OCI-LY1 (cell line): ENCODE measurements at regions not wholly inside any gene's neighbourhood (a gene's known extent, or its start where the extent isn't known, plus 50 kb on each side); places are given as distances from the start of the nearest gene placed in this dataset.

Source experiments
- H2AFZ ChIP-seq: fragments of 200-600 bp; sonication (generic), shearing (Covaris generic); 2 replicates; pipeline ENCODE4 v1.6.0; 2014; ENCODE audit warnings: antibody characterized with exemption, mild to moderate bottlenecking, low read length
- H3F3A ChIP-seq: fragments of 200-600 bp; sonication (generic), shearing (Covaris generic); 2 replicates; pipeline ENCODE4 v1.6.0; 2014; ENCODE audit warnings: mild to moderate bottlenecking, antibody characterized with exemption, low read length, moderate library complexity; ENCODE audit not compliant: insufficient read depth
- H3K27ac ChIP-seq: fragments of 200-600 bp; sonication (generic); 2 replicates; pipeline ENCODE4 v1.5.1; 2014; ENCODE audit warnings: low read length, mixed run types, mild to moderate bottlenecking, low read depth; ENCODE audit not compliant: poor library complexity, severe bottlenecking
- H3K27me3 ChIP-seq: fragments of 200-600 bp; sonication (generic); 2 replicates; pipeline ENCODE4 v1.6.0; 2014; ENCODE audit warnings: antibody characterized with exemption, mild to moderate bottlenecking, low read length, moderate library complexity; ENCODE audit not compliant: insufficient read depth
- H3K36me3 ChIP-seq: fragments of 200-600 bp; sonication (generic); 2 replicates; pipeline ENCODE4 v1.6.1; 2014; ENCODE audit warnings: mild to moderate bottlenecking, antibody characterized with exemption, low read length, moderate library complexity, mixed read lengths; ENCODE audit not compliant: insufficient read depth
- H3K4me1 ChIP-seq: fragments of 200-600 bp; sonication (generic); 2 replicates; pipeline ENCODE4 v1.5.1; 2014; ENCODE audit warnings: mild to moderate bottlenecking, low read length, moderate library complexity; ENCODE audit not compliant: insufficient read depth, severe bottlenecking
- H3K4me2 ChIP-seq: fragments of 200-600 bp; sonication (generic), shearing (Covaris generic); 2 replicates; pipeline ENCODE4 v1.6.1; 2014; ENCODE audit warnings: low read length
- H3K4me3 ChIP-seq: fragments of 200-600 bp; sonication (generic); 2 replicates; pipeline ENCODE4 v1.5.1; 2014; ENCODE audit warnings: low read length, low read depth, mild to moderate bottlenecking, mixed read lengths; ENCODE audit not compliant: poor library complexity, severe bottlenecking
- H3K79me2 ChIP-seq: fragments of 200-600 bp; shearing (Covaris generic); 2 replicates; pipeline ENCODE4 v1.6.1; 2016; ENCODE audit warnings: mixed run types, low read length, mixed read lengths; ENCODE audit not compliant: insufficient read depth
- H3K9ac ChIP-seq: fragments of 200-600 bp; sonication (generic), shearing (Covaris generic); 2 replicates; pipeline ENCODE4 v1.6.1; 2014; ENCODE audit warnings: mild to moderate bottlenecking, low read length, mixed read lengths
- H3K9me2 ChIP-seq: fragments of 200-600 bp; sonication (generic), shearing (Covaris generic); 2 replicates; pipeline ENCODE4 v1.6.1; 2014; ENCODE audit warnings: low read depth, mild to moderate bottlenecking, low read length, mixed read lengths
- H3K9me3 ChIP-seq: fragments of 200-600 bp; shearing (Covaris generic); 2 replicates; pipeline ENCODE4 v1.6.1; 2014; ENCODE audit warnings: low read length, mixed read lengths
- H4K20me1 ChIP-seq: fragments of 200-600 bp; sonication (generic), shearing (Covaris generic); 2 replicates; pipeline ENCODE4 v1.6.0; 2016; ENCODE audit warnings: mild to moderate bottlenecking, low read length; ENCODE audit not compliant: insufficient read depth
- EZH2 ChIP-seq: fragments of 200-600 bp; sonication (generic), shearing (Covaris generic); IDR thresholded peaks from 2 replicates; pipeline ENCODE4 v1.8.0; 2017; ENCODE audit warnings: borderline replicate concordance, mixed run types, mild to moderate bottlenecking, antibody characterized with exemption, low read length, moderate library complexity, mixed read lengths
- TF ChIP-seq, protein P1 (sequence below): fragments of 200-600 bp; sonication (generic), shearing (Covaris generic); IDR thresholded peaks from 2 replicates; pipeline ENCODE4 v1.5.1; 2017; ENCODE audit warnings: mild to moderate bottlenecking, antibody characterized with exemption, low read length, moderate library complexity, mixed read lengths

DNA sequence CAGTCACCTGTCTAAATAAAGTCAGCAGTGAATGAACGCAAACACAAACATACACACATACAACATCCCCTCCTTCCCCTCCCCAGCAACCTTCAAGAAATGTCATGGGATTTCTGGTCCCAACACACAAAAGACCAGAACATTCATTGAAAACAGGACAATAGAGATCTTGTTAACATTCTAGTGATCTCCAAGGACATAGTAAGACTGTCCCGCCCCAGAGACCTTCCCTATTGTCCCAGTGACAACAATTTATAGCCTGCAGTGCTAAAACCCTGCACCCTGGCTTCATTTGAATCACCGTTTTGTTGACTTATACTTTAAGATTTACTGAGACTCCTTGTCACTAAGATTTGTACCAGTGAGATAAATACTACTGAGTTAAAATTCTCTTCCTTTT is 143.9 kb upstream of the NOX3 start:
- Histone ChIP-seq H3F3A (no peaks in the 10 kb centered on the region), H3K9me2 (no peaks in the 10 kb centered on the region)

DNA sequence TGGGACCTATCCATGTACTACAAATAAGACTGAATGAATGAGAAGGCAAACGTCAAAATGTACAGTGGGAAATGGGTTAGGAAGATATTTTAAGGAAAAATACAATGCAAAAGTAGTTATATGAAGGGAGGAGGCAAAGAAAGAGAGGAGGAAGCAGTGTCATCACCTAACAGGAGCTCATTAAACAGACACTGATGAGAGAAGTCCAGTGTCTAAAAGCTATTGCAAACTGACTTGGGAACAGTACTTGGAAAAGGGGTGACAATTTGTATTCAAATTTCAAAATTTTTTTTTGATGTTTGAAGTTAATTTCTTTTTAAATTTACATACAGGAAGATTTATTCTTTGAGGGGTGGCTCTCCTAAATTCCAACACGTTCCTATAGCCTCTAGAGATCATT is 143.5 kb upstream of the NOX3 start:
- Histone ChIP-seq H3K79me2 (no peaks in the 10 kb centered on the region), H4K20me1 (no peaks in the 10 kb centered on the region), H3K9me2 (no peaks in the 10 kb centered on the region), H3K9ac (no peak overlapping the region), H3F3A (no peaks in the 10 kb centered on the region), H3K4me1 (no peaks in the 10 kb centered on the region), H3K27me3 (no peaks in the 10 kb centered on the region), H3K27ac (no peak overlapping the region), H3K36me3 (no peaks in the 10 kb centered on the region), H3K4me3 (no peak overlapping the region), H3K9me3 (no peaks in the 10 kb centered on the region), H3K4me2 (no peak overlapping the region), H2AFZ (no peak overlapping the region)
- TF ChIP-seq EZH2 = no peak
- TF ChIP-seq, protein P1, sequence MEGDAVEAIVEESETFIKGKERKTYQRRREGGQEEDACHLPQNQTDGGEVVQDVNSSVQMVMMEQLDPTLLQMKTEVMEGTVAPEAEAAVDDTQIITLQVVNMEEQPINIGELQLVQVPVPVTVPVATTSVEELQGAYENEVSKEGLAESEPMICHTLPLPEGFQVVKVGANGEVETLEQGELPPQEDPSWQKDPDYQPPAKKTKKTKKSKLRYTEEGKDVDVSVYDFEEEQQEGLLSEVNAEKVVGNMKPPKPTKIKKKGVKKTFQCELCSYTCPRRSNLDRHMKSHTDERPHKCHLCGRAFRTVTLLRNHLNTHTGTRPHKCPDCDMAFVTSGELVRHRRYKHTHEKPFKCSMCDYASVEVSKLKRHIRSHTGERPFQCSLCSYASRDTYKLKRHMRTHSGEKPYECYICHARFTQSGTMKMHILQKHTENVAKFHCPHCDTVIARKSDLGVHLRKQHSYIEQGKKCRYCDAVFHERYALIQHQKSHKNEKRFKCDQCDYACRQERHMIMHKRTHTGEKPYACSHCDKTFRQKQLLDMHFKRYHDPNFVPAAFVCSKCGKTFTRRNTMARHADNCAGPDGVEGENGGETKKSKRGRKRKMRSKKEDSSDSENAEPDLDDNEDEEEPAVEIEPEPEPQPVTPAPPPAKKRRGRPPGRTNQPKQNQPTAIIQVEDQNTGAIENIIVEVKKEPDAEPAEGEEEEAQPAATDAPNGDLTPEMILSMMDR = no peak

More for the DNA sequence above, 143.9 kb upstream of the NOX3 start:
- no peaks in the 10 kb centered on the region for H3K79me2 ChIP-seq
- no peaks in the 10 kb centered on the region for H3K9me3 ChIP-seq
- H2AFZ ChIP-seq = no peak overlapping the region
- H3K27me3 ChIP-seq = no peaks in the 10 kb centered on the region
- no peaks in the 10 kb centered on the region for H4K20me1 ChIP-seq
- no peak overlapping the region for H3K4me2 ChIP-seq
- TF ChIP-seq EZH2 = no peak
- TF ChIP-seq, protein P1 = no peak
- H3K9ac ChIP-seq = no peak overlapping the region
- no peak overlapping the region for H3K4me3 ChIP-seq
- H3K36me3 ChIP-seq = no peaks in the 10 kb centered on the region
- no peaks in the 10 kb centered on the region for H3K4me1 ChIP-seq
- no peak overlapping the region for H3K27ac ChIP-seq

DNA sequence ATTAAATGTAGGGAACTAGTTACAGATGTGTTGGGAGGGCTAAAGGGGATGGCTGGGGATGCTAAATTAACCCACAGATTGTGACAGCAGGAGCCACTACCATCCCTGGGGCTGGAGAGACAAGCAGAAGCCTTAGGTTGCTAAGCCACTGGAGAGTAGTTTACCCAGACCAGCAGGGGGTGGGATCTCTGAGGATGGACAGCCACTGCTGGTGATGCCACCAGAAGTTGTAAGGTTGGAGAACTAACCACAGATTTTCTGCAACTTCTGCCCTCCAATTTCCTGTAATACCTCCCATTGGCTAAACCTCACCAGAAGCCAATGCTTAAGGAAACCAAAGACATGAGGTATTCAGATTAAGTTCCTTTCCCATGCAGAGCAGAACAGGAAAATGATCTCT is 139.6 kb upstream of the NOX3 start:
- Histone ChIP-seq H3K9me2 (no peaks in the 10 kb centered on the region), H3K27me3 (no peaks in the 10 kb centered on the region), H2AFZ (no peak overlapping the region), H3K27ac (no peak overlapping the region), H4K20me1 (no peaks in the 10 kb centered on the region), H3K36me3 (no peaks in the 10 kb centered on the region), H3K4me2 (no peak overlapping the region), H3K9ac (no peak overlapping the region), H3K4me3 (no peak overlapping the region), H3F3A (no peaks in the 10 kb centered on the region), H3K9me3 (no peaks in the 10 kb centered on the region), H3K79me2 (no peaks in the 10 kb centered on the region), H3K4me1 (no peaks in the 10 kb centered on the region)
- TF ChIP-seq, protein P1 = no peak
- TF ChIP-seq EZH2 = no peak
